Gastrocnemius medialis (tissue), 4 donors: ENCODE measurements at regions not wholly inside any gene's neighbourhood (a gene's known extent, or its start where the extent isn't known, plus 50 kb on each side); places are given as distances from the start of the nearest gene placed in this dataset.

Experiments used
- POLR2A ChIP-seq, 2 donors: fragments of 450-650 bp; IDR thresholded peaks; one replicate each; pipeline ENCODE4 v1.6.1; 2017; ENCODE audit warnings: antibody characterized with exemption in 2 of 2, mild to moderate bottlenecking in 2 of 2, moderate library complexity in 2 of 2
- TF ChIP-seq, protein P1 (sequence below), 5 experiments: fragments of 450-650 bp in 3 of 5; fragments of 200-600 bp in 2 of 5; sonication (generic) in 2 of 5; IDR thresholded peaks in 4 of 5; conservative IDR thresholded peaks in 1 of 5; 1 replicate in 4 of 5; 2 replicates in 1 of 5; pipeline ENCODE4 v1.5.1; 2016 to 2019; ENCODE audit warnings: antibody characterized with exemption in 5 of 5, mild to moderate bottlenecking in 3 of 5, moderate library complexity in 3 of 5

DNA sequence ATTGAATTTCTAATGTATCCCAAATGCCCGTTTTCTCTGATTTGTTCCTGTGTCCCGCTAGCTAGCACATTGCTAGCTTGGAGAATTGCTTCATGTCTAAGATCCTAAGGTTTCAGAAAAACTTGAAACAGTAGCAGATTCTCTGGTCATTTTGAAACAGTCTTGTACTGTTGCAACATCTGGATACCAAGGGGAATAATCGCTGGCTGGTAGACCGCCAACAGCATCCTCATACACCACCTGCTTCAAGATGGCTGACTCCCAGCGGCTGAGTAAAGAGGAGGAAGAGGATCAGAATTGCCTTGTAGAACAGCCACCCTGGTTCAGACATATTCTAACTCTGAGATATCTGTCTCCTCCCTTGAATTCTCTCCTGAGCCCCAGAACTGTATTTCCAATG lies 226.7 kb upstream of the ELAC2 start:
- TF ChIP-seq, protein P1, sequence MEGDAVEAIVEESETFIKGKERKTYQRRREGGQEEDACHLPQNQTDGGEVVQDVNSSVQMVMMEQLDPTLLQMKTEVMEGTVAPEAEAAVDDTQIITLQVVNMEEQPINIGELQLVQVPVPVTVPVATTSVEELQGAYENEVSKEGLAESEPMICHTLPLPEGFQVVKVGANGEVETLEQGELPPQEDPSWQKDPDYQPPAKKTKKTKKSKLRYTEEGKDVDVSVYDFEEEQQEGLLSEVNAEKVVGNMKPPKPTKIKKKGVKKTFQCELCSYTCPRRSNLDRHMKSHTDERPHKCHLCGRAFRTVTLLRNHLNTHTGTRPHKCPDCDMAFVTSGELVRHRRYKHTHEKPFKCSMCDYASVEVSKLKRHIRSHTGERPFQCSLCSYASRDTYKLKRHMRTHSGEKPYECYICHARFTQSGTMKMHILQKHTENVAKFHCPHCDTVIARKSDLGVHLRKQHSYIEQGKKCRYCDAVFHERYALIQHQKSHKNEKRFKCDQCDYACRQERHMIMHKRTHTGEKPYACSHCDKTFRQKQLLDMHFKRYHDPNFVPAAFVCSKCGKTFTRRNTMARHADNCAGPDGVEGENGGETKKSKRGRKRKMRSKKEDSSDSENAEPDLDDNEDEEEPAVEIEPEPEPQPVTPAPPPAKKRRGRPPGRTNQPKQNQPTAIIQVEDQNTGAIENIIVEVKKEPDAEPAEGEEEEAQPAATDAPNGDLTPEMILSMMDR (IDR thresholded peaks at IDR 0.05 in 4 of 5, conservative IDR thresholded peaks at IDR 0.05 in 1 of 5): no peak
- no peak for TF ChIP-seq POLR2A (IDR thresholded peaks at IDR 0.05)
